Superior temporal gyrus (tissue), 1 donor: ENCODE measurements at regions not wholly inside any gene's neighbourhood (a gene's known extent, or its start where the extent isn't known, plus 50 kb on each side); places are given as distances from the start of the nearest gene placed in this dataset.

Source experiments
- DNase-seq: peaks from one replicate; pipeline ENCODE4 v3.0.0-alpha.2; 2016; ENCODE audit errors: extremely low spot score

DNA sequence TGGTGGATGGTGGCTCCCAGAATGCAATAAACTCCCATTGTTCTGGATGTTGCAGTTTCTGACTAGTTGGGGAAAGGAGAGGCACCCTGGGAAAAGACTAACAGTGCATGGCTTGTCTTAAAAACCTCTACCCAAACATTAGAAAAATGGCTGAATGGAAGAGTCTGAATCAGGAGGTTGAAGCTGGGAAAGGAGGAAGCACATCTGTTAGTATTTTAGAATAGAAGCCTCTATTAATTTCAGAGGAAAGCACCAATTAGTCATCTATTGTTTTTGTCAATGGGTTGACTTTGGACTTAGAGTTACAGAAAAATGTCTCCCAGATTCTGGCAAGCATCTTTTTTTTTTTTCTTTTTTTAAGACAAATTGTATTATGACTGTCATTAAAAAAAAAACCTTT lies 56.1 kb upstream of the ELMO1 start:
- peak; percentile 87 for DNase-seq

DNA sequence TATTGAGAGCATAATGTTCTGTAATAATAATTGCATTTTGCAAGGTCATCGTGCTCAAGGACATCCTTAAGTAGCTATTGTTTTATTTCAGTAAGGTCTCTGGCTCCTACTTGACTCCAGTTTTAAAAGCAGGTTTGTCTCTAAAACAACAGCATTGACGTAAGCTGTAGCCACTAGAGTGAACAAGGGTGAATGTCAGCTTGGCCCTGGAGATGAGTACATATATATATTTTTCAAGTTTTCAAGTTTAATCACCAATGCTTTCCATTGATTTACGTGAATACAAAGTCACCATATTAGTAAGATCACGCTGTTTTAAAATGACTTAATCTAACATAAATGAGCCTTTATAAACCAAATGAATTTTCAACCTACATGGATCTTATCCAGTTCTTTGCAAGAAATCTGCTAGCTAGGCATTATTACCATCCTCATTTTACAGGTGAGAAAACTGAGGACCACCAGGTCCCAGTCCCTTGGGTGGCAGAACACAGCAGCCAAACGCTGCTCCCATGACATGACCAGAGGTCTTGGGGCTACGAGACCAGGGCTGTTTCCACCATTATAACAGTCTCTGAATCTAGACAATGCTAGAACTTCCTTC lies 57.2 kb upstream of the ELMO1 start:
- DNase-seq, result peak; percentile 31

DNA sequence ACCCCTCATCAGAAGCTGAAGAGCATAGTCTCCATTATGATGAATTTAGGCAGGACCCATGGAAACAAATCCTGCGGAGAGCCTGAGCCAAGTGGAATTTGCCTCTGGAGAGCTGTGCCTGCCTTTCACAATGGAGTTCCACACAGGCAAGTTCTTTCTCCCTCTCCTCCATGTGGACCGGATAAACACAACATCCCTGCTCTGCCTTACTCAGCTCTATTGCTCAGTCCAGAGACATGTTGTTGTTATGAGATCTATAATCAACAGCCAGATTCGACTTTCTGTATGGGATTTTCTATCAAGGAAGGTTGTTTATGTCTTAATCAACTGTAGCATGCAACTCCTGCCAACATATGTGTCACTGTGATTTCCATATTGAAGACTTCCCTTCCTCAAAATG lies 59.5 kb upstream of the ELMO1 start:
- no peak for DNase-seq

DNA sequence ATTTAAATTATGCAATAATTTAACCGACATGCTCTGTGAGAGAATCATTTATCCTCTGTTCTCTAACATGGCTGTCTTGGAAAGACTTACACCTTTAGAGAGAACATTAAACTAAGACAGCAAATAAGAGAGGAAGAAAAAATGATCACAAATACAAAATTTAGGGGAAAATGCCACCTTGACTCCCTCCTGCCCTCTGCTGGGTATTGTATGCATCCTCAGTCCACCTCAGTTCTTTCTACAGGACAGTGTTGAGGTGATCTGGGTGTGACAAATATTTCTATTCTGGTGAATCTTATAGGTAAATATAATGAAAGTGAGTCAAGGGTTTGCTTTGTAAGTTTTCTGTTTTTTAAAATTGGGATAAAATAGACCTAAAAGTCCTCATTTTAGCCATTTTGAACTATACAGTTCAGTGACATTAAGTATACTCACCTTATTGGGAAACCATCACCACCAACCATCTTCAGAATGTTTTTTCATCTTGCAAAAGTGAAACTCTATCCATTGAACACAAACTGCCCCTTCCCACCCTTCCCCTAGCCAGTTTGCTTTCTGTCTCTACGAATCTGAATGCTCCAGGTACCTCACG lies 61.5 kb upstream of the ELMO1 start:
- no peak for DNase-seq

DNA sequence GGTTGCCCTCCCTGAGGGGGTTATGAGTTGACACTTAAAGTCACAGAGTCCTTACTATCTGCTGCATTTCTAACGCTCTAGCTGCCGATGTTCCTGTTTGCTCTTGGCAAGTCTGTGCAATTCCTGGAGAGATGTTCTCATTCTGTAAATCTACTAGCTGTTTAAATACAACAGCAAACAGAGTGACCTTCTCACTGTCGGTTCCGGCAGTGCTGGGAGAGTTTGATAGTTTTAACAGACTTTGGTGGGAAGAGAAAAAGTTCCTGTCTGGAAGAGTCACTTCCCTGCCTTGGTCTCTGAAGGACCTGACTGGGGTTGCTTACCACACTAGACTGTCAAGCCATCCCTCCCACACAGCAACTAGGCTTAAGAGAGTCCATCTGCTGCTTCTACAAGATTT lies 63.3 kb upstream of the ELMO1 start:
- DNase-seq, result no peak

DNA sequence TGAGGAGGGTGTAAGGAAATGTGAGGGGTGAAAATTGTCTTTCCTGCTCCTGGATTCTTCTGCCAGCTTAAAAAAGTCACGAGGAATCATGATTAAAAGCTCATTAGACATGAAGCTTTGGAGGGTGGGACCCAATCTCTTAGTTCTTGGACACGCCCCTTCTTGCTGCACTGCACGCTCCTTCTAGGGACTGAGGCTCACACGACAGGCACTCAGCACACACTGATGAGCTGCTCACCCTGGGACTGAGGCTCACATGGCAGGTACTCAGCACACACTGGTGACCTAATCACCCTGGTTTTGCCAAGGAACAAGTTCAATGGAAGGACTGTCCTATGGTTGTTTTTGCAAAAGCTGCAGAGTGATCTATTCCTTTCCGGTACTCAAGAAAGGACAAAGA lies 65.8 kb upstream of the ELMO1 start:
- DNase-seq, result no peak

DNA sequence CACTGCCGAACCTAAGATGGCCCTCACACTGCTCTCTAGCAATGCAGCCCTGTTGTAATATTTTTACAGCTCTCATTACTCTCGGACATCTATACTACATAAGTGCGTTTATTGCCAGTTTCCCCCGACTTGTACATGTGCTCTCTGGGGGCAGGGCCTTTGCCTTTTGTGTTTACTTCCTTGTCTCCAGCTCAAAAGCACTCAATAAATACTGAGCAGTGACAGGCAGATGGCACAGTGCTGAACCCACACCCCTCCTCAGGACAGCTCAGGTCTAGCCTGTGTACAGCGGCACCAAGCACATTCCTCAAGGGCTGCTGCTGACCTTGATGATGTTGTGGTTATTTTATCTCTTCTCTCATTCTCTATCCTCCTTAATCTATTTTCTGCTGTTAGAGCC lies 68.0 kb upstream of the ELMO1 start:
- no peak for DNase-seq

DNA sequence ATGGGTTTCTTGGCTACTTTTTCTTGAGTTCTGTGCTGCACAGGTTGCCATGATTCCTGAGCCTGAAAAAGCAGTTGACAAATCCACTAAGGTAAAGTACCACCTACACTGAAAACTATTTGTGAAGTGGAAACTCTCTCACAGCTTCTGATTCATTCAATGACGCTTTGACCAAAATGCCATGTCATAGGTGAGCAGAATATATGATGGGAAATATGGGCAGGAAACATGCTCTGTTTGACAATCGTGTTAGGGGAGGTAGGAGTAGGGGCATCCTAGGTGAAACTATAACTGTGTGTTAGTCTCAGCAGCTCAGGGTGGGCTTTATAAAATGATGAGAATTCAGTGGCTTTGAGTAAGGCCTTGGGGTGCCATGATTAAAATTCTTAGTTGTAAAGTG lies 69.6 kb upstream of the ELMO1 start:
- DNase-seq, result no peak

DNA sequence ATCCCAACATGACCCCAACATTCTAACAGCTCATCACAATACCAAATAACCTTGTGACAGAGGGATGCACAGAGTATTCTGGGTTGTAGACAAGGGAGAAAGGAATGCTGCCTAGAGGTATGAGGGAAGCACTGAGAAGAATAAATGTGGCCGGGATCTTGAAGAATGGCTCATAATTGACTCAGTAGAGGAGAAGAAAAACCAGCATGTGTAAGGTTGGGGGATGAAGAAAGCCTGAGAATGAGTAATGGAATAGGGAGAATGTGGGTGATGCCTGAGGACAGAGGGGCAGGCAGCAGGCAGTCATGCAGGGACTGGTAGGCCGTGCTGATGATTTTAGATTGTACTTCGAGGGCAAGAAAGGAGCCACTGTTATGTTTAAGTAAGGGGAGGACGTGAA lies 75.4 kb upstream of the ELMO1 start:
- DNase-seq, result no peak

DNA sequence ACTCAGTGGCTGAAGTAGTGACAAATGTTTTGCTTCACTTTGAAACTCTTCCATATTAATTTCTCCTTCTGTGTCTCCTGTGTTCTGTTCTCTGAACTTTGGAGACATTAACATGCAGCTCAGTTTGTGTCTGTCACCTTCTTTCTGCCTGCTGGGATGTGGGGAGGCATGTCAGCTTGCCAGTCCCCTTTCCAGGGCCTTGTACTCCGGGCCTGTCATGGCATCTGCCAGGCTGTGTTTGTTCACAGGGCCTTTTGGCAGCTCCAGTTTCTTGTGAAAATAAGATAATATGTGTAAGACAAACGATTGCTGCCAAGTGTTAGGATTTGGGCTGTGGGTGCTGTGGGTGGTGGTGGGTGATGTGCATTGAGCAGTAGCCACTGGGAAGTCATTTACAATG lies 76.1 kb upstream of the ELMO1 start:
- no peak for DNase-seq

DNA sequence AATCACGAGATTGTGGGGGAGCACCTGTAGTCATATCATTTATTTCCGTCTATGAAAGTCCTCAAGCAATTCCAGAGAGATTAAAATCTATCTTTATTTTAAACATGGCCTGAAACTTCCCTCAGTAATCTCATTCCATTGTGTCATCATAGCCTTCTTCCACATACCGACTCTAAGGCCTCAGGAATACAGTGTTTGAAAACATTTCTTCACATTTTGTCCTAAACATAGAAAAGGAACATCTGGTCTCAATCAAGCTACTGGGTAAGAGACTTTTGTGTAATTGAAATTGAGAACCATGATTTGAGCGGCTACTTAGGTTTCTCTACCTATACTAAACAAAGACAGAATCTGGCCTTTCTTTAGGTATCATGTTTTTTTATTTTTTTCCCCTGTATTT lies 78.0 kb upstream of the ELMO1 start:
- no peak for DNase-seq

DNA sequence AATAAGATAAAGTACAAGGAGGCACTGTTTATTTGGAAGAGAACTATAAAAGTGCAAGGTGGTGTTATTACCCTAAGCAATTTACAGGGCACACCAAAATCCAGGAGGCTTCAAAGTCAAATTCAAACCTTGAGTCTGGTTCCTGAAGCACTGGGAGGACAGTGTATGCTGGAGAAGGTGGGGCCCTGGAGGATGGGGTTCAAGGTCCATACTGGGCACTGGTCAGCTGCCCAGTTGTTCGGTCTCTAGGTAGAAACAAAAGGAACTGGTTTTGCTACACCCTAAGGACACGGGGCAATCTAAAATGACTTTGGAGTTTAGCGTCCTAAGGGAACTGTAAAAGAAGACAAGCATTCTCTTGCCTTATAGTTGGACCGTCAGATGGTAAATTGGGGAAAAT lies 78.4 kb upstream of the ELMO1 start:
- DNase-seq, result no peak

DNA sequence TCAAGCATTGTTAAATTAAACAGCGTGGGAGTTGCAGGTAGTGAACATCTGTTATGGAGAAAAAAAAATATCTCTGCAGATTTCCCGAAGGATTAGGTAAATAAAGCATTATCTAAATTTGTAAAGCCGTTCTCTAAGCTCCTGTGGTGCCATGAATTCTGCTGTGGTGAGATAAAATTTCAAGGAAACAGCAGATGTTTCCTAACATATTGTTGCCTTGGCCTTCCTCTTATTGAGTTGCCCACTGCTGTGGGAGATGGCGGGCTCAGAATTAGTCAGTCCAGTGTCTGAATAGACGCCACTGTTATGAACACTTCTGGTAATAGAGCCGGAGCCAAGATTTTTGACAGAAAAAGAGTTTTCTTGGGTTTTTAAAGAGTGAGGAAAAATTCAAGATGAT lies 82.6 kb upstream of the ELMO1 start:
- DNase-seq, result no peak

DNA sequence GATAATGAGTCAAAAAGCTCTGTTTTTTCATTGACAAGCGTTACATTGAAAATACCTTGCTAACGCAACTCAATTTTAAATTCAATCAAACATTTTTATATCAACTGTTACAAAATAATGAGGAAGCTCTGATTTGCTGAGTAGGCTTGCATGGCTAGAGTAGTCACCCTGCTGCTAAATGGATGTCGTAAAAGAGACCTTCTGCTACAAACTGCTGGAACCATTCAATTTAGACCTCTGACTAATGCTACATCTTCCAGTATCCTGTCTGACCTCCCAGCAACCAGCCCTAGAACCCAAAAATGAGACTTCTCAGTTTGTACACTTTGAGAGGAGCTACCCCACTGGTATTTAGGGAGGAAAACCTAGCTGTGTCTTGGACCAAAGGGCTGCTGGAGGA lies 84.0 kb upstream of the ELMO1 start:
- DNase-seq, result no peak

DNA sequence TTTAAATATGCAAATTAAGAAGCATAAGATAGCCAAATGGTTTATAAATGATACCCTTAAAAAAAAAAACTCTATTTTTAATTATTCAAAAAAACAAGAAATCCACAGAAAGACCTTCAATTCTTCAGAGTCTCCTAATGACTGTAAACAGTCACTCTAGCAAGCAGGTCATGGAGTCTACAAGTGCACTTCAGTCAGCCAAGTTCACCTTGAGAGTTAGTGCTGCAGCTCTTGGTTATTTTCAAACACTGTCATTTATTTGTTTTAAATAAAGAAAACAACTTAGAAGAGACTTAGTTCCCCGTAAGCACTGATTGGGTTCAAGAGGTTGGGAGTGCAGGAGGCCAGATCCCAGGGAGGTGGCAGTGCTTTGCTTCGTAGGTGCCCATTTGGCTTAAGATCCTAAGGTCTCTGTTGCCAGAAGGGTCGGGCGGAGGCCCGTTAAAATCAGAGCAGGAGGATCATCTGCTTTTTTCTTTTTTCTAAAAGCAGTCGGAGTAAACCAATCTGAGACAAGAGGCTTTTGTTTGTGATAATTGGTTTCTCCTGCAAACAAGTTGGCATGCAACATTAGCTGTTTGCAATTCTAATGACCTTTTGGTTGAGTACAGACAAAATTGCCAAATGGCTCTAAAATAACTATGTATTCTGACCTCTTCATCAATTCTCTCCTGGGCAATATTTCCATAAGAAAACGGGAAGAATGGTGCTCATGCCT lies 86.4 kb upstream of the ELMO1 start:
- DNase-seq, result peak; percentile 73

DNA sequence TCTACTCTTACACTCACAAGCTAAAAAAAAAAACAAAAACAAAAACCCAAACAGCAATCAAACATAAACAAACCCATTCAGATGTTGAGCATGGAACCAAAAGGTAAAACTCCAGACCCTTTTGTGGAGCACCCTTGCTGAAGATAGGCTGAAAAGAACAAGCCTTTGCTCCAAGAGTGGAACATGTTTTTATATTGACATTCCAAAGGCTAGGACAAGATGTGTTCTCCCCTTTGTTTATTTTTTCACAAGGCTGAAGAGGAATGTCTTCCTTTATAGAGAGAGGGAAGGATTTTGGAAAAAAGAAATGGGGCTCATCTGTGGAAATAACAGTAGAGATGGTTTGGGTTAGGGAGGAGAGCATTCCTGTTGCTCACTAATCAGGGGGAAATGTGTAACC lies 87.2 kb upstream of the ELMO1 start:
- DNase-seq, result no peak

DNA sequence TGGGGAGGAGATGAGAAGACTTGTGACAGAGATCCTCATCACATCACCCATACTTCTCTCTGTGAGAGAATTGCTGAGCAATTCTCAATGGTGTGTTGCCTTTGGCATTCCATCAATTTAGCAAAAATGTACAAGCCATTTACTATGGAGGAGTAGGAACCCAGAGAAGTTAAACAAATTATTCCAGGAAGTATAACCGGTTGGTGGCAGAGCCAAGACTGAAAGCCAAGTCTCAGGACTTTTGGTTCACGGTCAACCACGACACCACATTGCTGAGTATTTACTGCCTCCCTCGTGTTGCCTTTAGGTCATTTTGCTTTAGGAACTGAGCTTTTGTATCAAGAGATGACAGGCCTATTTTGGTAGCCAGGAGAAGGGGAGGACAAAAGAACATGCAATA lies 88.0 kb upstream of the ELMO1 start:
- no peak for DNase-seq

DNA sequence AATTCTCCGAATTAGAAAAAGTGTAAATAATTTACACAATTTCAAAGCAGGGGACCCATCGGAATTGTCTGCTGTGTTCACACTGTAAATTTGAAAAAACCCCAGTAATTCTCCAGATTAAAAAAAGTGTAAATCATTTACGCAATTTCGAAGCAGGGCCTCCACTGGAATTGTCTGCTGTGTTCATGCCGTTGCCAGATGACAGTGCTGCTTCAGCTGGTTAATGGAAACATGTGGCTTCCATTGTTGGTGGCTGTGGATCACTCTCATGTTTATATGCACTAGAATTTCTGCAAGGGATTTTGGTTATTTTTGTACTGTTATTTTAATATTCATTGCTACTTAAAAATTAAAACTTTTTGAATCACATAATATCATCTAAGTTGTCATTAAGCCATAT lies 88.8 kb upstream of the ELMO1 start:
- no peak for DNase-seq

DNA sequence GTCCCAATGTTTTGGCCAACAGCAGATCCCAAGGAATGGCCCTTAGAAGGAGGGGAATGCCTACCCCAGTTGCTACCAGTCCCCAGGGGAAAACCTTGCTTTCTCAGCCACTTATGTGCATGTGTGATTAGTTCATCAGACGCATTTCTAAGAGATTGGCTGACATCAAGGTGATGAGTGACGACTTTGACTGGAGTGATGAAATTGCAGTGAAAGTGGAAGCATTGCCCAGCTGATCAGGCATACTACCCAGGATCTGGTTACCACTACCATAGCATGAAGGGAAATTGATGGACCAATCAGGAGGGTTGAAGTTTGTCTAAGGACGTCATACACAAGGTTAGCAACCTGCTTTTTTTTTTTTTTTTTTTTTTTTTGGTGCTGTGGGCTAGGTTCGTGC lies 90.3 kb upstream of the ELMO1 start:
- DNase-seq, result no peak

DNA sequence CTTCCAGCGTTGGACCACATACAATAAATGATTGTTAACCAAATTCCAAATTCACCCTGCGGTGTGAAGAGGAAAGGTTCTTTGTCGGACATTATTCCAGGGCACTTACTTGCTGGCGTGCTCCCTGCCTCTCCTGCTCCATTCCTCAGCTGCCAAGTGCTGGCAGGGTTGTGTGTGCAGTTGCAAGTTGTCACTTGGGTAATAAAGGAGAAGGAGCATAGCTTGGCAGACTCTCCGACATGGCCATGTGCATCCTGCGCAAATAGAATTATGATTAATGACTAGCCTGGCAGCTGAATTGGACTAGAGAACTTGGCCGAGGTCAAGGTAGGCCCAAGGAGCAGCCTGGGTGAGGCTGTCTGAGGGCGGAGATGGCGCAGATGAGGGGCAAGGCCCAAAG lies 92.3 kb upstream of the ELMO1 start:
- no peak for DNase-seq

DNA sequence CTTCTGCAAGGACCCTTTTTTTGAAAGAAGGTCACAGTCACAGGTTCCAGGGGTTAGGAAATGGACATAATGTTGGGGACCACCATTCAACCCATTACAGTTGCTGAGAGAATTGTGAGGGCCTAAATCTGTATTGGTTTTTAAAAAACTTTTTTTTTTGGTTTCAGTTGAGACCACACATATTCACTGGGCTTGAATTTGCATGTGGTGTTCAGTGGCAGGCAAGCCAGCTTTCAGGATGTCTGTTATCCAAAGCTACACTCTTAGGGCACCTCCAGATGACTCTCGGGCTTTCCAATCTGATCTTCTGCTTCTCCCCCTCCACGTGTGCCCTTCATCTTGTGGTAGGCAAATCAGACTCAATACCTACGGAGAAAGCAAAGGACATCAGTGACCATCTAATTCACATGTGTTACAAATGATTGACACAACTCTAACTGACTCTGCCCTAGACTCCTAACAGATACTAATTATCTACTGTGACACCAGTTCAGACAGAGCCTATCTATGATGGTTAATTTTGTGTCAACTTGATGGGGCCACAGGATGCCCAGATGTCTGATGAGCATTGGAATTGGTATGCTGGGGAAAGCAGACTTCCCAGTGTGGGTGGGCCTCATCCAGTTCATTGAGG lies 93.3 kb upstream of the ELMO1 start:
- DNase-seq, result no peak

DNA sequence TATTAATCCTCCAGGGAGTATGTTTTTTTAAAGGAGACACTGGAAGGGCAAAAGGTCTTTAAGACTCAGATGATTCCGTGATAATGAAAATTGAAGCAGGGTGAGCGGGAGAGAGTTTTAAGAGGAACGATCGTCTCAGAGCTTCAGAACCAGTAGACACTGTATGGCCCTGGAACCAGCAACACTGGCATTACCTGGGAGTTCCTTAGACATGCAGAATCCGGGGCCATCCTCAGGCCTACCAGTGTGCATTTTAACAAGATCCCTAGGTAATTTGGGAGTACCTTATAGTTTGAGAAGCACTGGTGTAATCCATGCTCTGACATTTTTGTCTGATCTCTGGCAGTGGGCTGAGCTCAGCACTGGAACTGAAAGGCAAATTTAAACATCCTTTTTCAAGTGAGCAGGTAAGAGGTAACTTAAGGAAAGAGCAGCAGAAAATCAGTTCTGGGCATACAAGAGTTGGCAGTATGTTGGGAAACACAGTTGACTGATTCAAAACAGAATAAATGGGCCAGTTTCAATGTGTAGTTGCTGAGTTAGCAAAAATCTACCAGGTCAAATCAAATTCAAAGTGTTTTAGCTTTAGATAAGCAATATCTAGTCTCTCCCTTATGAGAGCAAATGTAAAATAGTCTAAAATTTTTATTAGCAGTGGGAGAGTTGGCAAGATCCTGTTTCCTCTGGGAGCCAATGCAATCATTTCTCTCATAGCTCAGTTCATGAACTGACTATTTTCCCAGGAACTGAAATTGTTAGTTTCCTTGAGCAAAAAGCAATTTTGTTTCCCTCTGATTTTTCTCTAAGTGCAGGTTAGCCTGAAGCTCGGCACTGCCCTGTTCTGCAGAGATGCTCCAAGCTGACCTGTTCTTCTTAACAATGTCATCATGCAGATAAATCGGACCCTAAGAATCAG lies 97.2 kb upstream of the ELMO1 start:
- DNase-seq, result no peak
